ENCODE measurements at regions not wholly inside any gene's neighbourhood (a gene's known extent, or its start where the extent isn't known, plus 50 kb on each side); places are given as distances from the start of the nearest gene placed in this dataset.
A peak's percentile ranks its signal among the peaks of the same experiment; 100 is the strongest.

DNA sequence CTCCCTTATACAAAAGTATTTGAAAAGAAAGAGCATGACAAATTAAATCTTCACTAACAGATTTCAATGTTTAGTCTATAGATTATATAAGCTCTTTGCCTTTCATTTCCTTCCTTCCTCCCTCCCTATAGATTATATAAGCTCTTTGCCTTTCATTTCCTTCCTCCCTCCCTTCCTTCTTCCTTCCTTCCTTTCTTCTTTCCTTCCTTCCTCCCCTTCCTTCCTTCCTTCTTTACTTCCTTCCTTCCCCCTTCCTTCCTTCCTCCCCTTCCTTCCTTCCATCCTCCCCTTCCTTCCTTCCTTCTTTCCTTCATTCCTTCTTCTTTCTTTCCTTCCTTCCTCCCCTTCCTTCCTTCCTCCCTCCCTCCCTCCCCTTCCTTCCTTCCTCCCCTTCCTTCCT is 209.8 kb upstream of the CBLB start:
- TF ChIP-seq, protein P1, sequence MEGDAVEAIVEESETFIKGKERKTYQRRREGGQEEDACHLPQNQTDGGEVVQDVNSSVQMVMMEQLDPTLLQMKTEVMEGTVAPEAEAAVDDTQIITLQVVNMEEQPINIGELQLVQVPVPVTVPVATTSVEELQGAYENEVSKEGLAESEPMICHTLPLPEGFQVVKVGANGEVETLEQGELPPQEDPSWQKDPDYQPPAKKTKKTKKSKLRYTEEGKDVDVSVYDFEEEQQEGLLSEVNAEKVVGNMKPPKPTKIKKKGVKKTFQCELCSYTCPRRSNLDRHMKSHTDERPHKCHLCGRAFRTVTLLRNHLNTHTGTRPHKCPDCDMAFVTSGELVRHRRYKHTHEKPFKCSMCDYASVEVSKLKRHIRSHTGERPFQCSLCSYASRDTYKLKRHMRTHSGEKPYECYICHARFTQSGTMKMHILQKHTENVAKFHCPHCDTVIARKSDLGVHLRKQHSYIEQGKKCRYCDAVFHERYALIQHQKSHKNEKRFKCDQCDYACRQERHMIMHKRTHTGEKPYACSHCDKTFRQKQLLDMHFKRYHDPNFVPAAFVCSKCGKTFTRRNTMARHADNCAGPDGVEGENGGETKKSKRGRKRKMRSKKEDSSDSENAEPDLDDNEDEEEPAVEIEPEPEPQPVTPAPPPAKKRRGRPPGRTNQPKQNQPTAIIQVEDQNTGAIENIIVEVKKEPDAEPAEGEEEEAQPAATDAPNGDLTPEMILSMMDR (IDR thresholded peaks at IDR 0.05; ENCODE audit: control extremely low read depth, extremely low read depth) = no peak
- DNase-seq (no peak), ATAC-seq (ENCODE audit: insufficient read depth, low FRiP score) (no peak)
- Histone ChIP-seq H3K27me3 (ENCODE audit: control insufficient read depth in 3 of 3, insufficient read depth in 3 of 3, low read length in 2 of 3) (no peaks in the 10 kb centered on the region), H3K27ac (ENCODE audit: low read depth in 1 of 2, low read length in 1 of 2) (no peak overlapping the region), H3K9me3 (ENCODE audit: control insufficient read depth in 4 of 4, insufficient read depth in 3 of 4, low read length in 3 of 4) (no peaks in the 10 kb centered on the region), H3K36me3 (ENCODE audit: control insufficient read depth in 4 of 4, insufficient read depth in 4 of 4, low read length in 4 of 4) (no peaks in the 10 kb centered on the region), H3K4me3 (no peak overlapping the region), H3K4me1 (ENCODE audit: control insufficient read depth in 5 of 5, insufficient read depth in 5 of 5, low read length in 5 of 5) (peaks cover 0 to 17% (median 0%) of the 10 kb centered on the region in 5 donors), H3K9ac (ENCODE audit: insufficient read depth in 1 of 2, low read length in 2 of 2) (no peak overlapping the region)

GRCh38 chr3:106082616-106083015 is 213.8 kb upstream of the CBLB start:
- Histone ChIP-seq H3K36me3 (ENCODE audit: control insufficient read depth in 4 of 4, insufficient read depth in 4 of 4, low read length in 4 of 4) (no peaks in the 10 kb centered on the region), H3K27me3 (ENCODE audit: control insufficient read depth in 3 of 3, insufficient read depth in 3 of 3, low read length in 2 of 3) (no peaks in the 10 kb centered on the region), H3K4me3 (no peak overlapping the region), H3K9ac (ENCODE audit: insufficient read depth in 1 of 2, low read length in 2 of 2) (peak overlapping the region in 1 of 2 donors; percentile 13), H3K9me3 (ENCODE audit: control insufficient read depth in 4 of 4, insufficient read depth in 3 of 4, low read length in 3 of 4) (no peaks in the 10 kb centered on the region), H3K27ac (ENCODE audit: low read depth in 1 of 2, low read length in 1 of 2) (no peak overlapping the region), H3K4me1 (ENCODE audit: control insufficient read depth in 5 of 5, insufficient read depth in 5 of 5, low read length in 5 of 5) (peaks cover 0 to 17% (median 1%) of the 10 kb centered on the region in 5 donors)
- 77 to 92% methylated on average over 1 of the region's 1 CpG for whole genome bisulfite sequencing, 2 donors
- ATAC-seq (ENCODE audit: insufficient read depth, low FRiP score) (no peak), DNase-seq (no peak)
- TF ChIP-seq, protein P1 (IDR thresholded peaks at IDR 0.05; ENCODE audit: control extremely low read depth, extremely low read depth) = no peak

DNA sequence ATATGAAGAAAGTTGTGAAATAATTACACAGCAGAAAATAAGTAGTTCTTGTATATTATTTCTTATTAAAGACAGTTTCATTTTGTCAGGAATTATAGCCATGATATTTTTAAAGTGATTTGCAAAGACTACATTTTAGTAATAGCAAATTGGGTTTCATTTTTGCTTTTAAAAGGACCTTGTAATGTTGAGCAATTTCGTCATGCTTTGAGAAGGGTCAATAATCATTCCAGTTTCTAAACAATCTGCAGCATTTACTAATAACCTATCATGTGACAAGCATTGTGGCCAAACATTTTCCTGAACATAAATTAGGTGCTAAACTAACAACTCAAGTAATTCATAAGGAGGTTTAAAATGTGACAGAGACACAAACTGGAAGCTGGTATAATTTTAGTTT is 214.4 kb upstream of the CBLB start:
- Histone ChIP-seq H3K4me3 (no peak overlapping the region), H3K9me3 (ENCODE audit: control insufficient read depth in 4 of 4, insufficient read depth in 3 of 4, low read length in 3 of 4) (no peaks in the 10 kb centered on the region), H3K27ac (ENCODE audit: low read depth in 1 of 2, low read length in 1 of 2) (no peak overlapping the region), H3K4me1 (ENCODE audit: control insufficient read depth in 5 of 5, insufficient read depth in 5 of 5, low read length in 5 of 5) (peaks cover 0 to 17% (median 1%) of the 10 kb centered on the region in 5 donors), H3K9ac (ENCODE audit: insufficient read depth in 1 of 2, low read length in 2 of 2) (no peak overlapping the region), H3K36me3 (ENCODE audit: control insufficient read depth in 4 of 4, insufficient read depth in 4 of 4, low read length in 4 of 4) (no peaks in the 10 kb centered on the region), H3K27me3 (ENCODE audit: control insufficient read depth in 3 of 3, insufficient read depth in 3 of 3, low read length in 2 of 3) (no peaks in the 10 kb centered on the region)
- no peak for ATAC-seq (ENCODE audit: insufficient read depth, low FRiP score)
- TF ChIP-seq, protein P1 (IDR thresholded peaks at IDR 0.05; ENCODE audit: control extremely low read depth, extremely low read depth) = no peak
- 51 to 68% methylated on average over 1 of the region's 1 CpG for WGBS, 2 donors
- DNase-seq = peak in 2 of 3 donors; percentile 52 to 55

DNA sequence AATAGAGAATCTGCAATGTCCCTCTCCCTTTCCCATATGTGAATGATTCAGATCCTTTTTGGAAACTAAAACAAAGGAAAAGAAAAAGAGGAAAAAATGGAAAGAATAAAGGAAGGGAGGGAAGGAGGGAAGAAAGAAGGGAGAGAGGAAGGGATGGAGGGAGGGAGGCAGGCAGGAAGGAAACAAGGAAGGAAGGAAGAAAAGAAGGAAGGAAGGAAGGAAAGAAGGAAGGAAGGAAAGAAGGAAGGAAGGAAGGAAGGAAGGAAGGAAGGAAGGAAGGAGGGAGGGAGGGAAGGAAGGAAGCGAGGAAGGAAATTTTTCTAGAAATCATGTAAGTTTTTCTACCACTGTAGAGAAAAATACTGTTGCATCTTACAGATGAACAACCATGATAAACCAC is 215.0 kb upstream of the CBLB start:
- no peaks in the 10 kb centered on the region for H3K36me3 ChIP-seq (ENCODE audit: control insufficient read depth in 4 of 4, insufficient read depth in 4 of 4, low read length in 4 of 4)
- H3K4me1 ChIP-seq (ENCODE audit: control insufficient read depth in 5 of 5, insufficient read depth in 5 of 5, low read length in 5 of 5) = peaks cover 0 to 17% (median 1%) of the 10 kb centered on the region in 5 donors
- TF ChIP-seq, protein P1 (IDR thresholded peaks at IDR 0.05; ENCODE audit: control extremely low read depth, extremely low read depth) = no peak
- H3K27me3 ChIP-seq (ENCODE audit: control insufficient read depth in 3 of 3, insufficient read depth in 3 of 3, low read length in 2 of 3) = no peaks in the 10 kb centered on the region
- ATAC-seq (ENCODE audit: insufficient read depth, low FRiP score) (no peak), DNase-seq (no peak)
- no peak overlapping the region for H3K4me3 ChIP-seq
- 96 to 100% methylated on average over 1 of the region's 1 CpG for WGBS, 2 donors
- H3K9me3 ChIP-seq (ENCODE audit: control insufficient read depth in 4 of 4, insufficient read depth in 3 of 4, low read length in 3 of 4) = no peaks in the 10 kb centered on the region
- no peak overlapping the region for H3K27ac ChIP-seq (ENCODE audit: low read depth in 1 of 2, low read length in 1 of 2)
- H3K9ac ChIP-seq (ENCODE audit: insufficient read depth in 1 of 2, low read length in 2 of 2) = no peak overlapping the region
